RWPE1 (cell line): ENCODE measurements at regions not wholly inside any gene's neighbourhood (a gene's known extent, or its start where the extent isn't known, plus 50 kb on each side); places are given as distances from the start of the nearest gene placed in this dataset.

Experiments
- CTCF ChIA-PET: fragments of 350-600 bp; sonication (Branson Sonifier 250); formaldehyde crosslinking; extraction: SDS; loops from one replicate; lab custom pipeline; 2021; lab: Yijun Ruan, JAX
- POLR2A ChIA-PET: fragments of 400-600 bp; formaldehyde crosslinking; extraction: SDS; loops from one replicate; lab custom pipeline; 2020; ENCODE audit warnings: antibody characterized with exemption; ENCODE audit not compliant: low non-redundant PET; lab: Yijun Ruan, JAX
- DNase-seq: peaks from one replicate; pipeline ENCODE4 v3.0.0; 2012; ENCODE audit warnings: low spot score
- H3K27ac ChIP-seq: fragments of 450-650 bp; 2 replicates; pipeline ENCODE4 v1.5.1; 2017
- CTCF ChIP-seq: fragments of 450-650 bp; conservative IDR thresholded peaks from 2 replicates; pipeline ENCODE4 v1.5.1; 2017; ENCODE audit warnings: low read depth, mild to moderate bottlenecking

GRCh38 chr12:60419986-60420385, 824.2 kb downstream of the SLC16A7 start:
- no peak for DNase-seq
- TF ChIP-seq CTCF: no peak
- H3K27ac ChIP-seq: no peak overlapping the region
- ChIA-PET CTCF (interaction anchor here (0.7 kb wide), 1 partner anchor 709 kb away, joined by 5 read pairs; no protein-coding TSS in a partner anchor), POLR2A (no interaction called here)

GRCh38 chr12:60421741-60422140, 825.9 kb downstream of the SLC16A7 start:
- no peak overlapping the region for H3K27ac ChIP-seq
- ChIA-PET POLR2A (no interaction called here), CTCF (no interaction called here)
- DNase-seq: no peak
- TF ChIP-seq CTCF: no peak

GRCh38 chr12:60437297-60437696, 841.5 kb downstream of the SLC16A7 start:
- TF ChIP-seq CTCF: no peak
- POLR2A ChIA-PET: no interaction called here
- no peak for DNase-seq
- H3K27ac ChIP-seq: no peak overlapping the region
- CTCF ChIA-PET: no interaction called here

- ChIA-PET CTCF (no interaction called here), POLR2A (no interaction called here)
- TF ChIP-seq CTCF: no peak
- no peak for DNase-seq
- no peak overlapping the region for H3K27ac ChIP-seq
Observed at GRCh38 chr12:60441577-60441976, 845.7 kb downstream of the SLC16A7 start.

GRCh38 chr12:60451457-60451856, 855.6 kb downstream of the SLC16A7 start:
- TF ChIP-seq CTCF: no peak
- ChIA-PET CTCF (interaction anchor here (0.7 kb wide), 1 partner anchor 43 kb away, joined by 3 read pairs; no protein-coding TSS in a partner anchor), POLR2A (no interaction called here)
- no peak for DNase-seq
- no peak overlapping the region for H3K27ac ChIP-seq

- CTCF ChIA-PET: no interaction called here
- POLR2A ChIA-PET: no interaction called here
- no peak for DNase-seq
- no peak for TF ChIP-seq CTCF
- no peak overlapping the region for H3K27ac ChIP-seq
Observed at GRCh38 chr12:60465060-60465459, 869.2 kb downstream of the SLC16A7 start.

GRCh38 chr12:60468546-60468945, 872.7 kb downstream of the SLC16A7 start:
- ChIA-PET CTCF (no interaction called here), POLR2A (no interaction called here)
- no peak for DNase-seq
- no peak overlapping the region for H3K27ac ChIP-seq
- no peak for TF ChIP-seq CTCF
